SK-N-SH (cell line): ENCODE measurements at regions not wholly inside any gene's neighbourhood (a gene's known extent, or its start where the extent isn't known, plus 50 kb on each side); places are given as distances from the start of the nearest gene placed in this dataset.

Experiments used
- CTCF ChIA-PET: fragments of 300-600, 350-600 bp; formaldehyde crosslinking; extraction: SDS; loops from one replicate; lab custom pipeline; 2021; lab: Yijun Ruan, JAX
- POLR2A ChIA-PET: fragments of 350-600 bp; sonication (Branson Sonifier 250); formaldehyde crosslinking; extraction: SDS; loops from one replicate; lab custom pipeline; 2020; ENCODE audit warnings: antibody characterized with exemption, inconsistent platforms; lab: Yijun Ruan, JAX
- DNase-seq: peaks from one replicate; pipeline ENCODE4 v3.0.0; 2012
- H2AFZ ChIP-seq: fragments of 200-600 bp; sonication (generic); 2 replicates; pipeline ENCODE4 v1.8.1; 2016; ENCODE audit warnings: antibody characterized with exemption, mild to moderate bottlenecking, low read depth
- H3F3A ChIP-seq: fragments of 200-600 bp; sonication (generic); replicated peaks from 2 replicates; pipeline ENCODE3; 2016; ENCODE audit warnings: antibody characterized with exemption, mild to moderate bottlenecking; ENCODE audit not compliant: insufficient read depth
- H3K27ac ChIP-seq, 2 experiments: fragments of 200-500 bp in 1 of 2; fragments of 200-600 bp in 1 of 2; sonication (Bioruptor generic) in 1 of 2; sonication (generic), shearing (Covaris generic) in 1 of 2; 2 replicates each; pipeline versions ENCODE4 v1.5.1 to v1.6.1; 2014 to 2016; ENCODE audit warnings: low read depth in 2 of 2, inconsistent platforms in 1 of 2, low read length in 1 of 2, mild to moderate bottlenecking in 1 of 2, mixed read lengths in 1 of 2
- H3K27me3 ChIP-seq: fragments of 200-600 bp; sonication (generic), shearing (Covaris generic); 2 replicates; pipeline ENCODE4 v1.6.1; 2016; ENCODE audit warnings: mixed run types; ENCODE audit not compliant: insufficient read depth
- H3K36me3 ChIP-seq, 2 experiments: fragments of 200-500 bp in 1 of 2; fragments of 200-600 bp in 1 of 2; sonication (Bioruptor generic) in 1 of 2; sonication (generic) in 1 of 2; replicated peaks in 1 of 2; 2 replicates each; pipeline versions ENCODE3 to v1.5.1; 2014 to 2016; ENCODE audit warnings: low read length in 1 of 2, mild to moderate bottlenecking in 1 of 2; ENCODE audit not compliant: insufficient read depth in 2 of 2, control insufficient read depth in 1 of 2
- H3K4me1 ChIP-seq, 2 experiments: fragments of 200-500 bp in 1 of 2; fragments of 200-600 bp in 1 of 2; sonication (Bioruptor generic) in 1 of 2; sonication (generic), shearing (Covaris generic) in 1 of 2; 2 replicates each; pipeline versions ENCODE4 v1.5.1 to v1.6.1; 2014 to 2016; ENCODE audit warnings: low read depth in 1 of 2, low read length in 1 of 2, mixed run types in 1 of 2; ENCODE audit not compliant: insufficient read depth in 2 of 2, control insufficient read depth in 1 of 2
- H3K4me2 ChIP-seq: fragments of 200-600 bp; sonication (generic), shearing (Covaris generic); 2 replicates; pipeline ENCODE4 v1.6.1; 2017; ENCODE audit warnings: mixed run types
- H3K4me3 ChIP-seq, 2 experiments: fragments of 200-500 bp in 1 of 2; fragments of 200-600 bp in 1 of 2; sonication (Bioruptor generic) in 1 of 2; sonication (generic), shearing (Covaris generic) in 1 of 2; 2 replicates each; pipeline versions ENCODE4 v1.5.1 to v1.8.1; 2014 to 2016; ENCODE audit warnings: low read depth in 2 of 2, inconsistent platforms in 1 of 2, low read length in 1 of 2, mild to moderate bottlenecking in 1 of 2, mixed read lengths in 1 of 2, moderate library complexity in 1 of 2
- H3K79me2 ChIP-seq: fragments of 200-600 bp; sonication (generic); 2 replicates; pipeline ENCODE4 v1.8.1; 2017; ENCODE audit warnings: mild to moderate bottlenecking; ENCODE audit not compliant: insufficient read depth
- H3K9ac ChIP-seq: fragments of 200-600 bp; sonication (generic); 2 replicates; pipeline ENCODE4 v1.6.1; 2017; ENCODE audit warnings: mixed run types
- H3K9me2 ChIP-seq: fragments of 200-600 bp; sonication (generic); 2 replicates; pipeline ENCODE4 v1.6.1; 2017; ENCODE audit warnings: mixed run types
- H3K9me3 ChIP-seq: fragments of 200-600 bp; sonication (generic); 2 replicates; pipeline ENCODE4 v1.6.1; 2017; ENCODE audit warnings: mixed run types, mild to moderate bottlenecking, moderate library complexity
- H4K20me1 ChIP-seq: fragments of 200-600 bp; sonication (generic); 2 replicates; pipeline ENCODE4 v1.6.1; 2017; ENCODE audit warnings: mild to moderate bottlenecking, mixed run types; ENCODE audit not compliant: insufficient read depth
- CHD2 ChIP-seq: fragments of 150-350 bp; IDR thresholded peaks from 2 replicates; pipeline ENCODE4 v1.6.1; 2018; ENCODE audit warnings: low read length; ENCODE audit not compliant: partially characterized antibody
- CTCF ChIP-seq: fragments of 200-600 bp; sonication (generic); IDR thresholded peaks from 2 replicates; pipeline ENCODE4 v1.6.1; 2017; ENCODE audit warnings: antibody characterized with exemption, mild to moderate bottlenecking, moderate library complexity
- ELF1 ChIP-seq: IDR thresholded peaks from 2 replicates; pipeline ENCODE4 v1.4.0; 2012
- EP300 ChIP-seq, 2 experiments: IDR thresholded peaks; 2 replicates each; pipeline versions ENCODE4 v1.4.0 to v1.6.1; 2012; ENCODE audit warnings: borderline replicate concordance in 1 of 2, low read depth in 1 of 2, low read length in 1 of 2
- EZH2phosphoT487 ChIP-seq: fragments of 200-600 bp; sonication (generic); IDR thresholded peaks from 2 replicates; pipeline ENCODE4 v1.6.1; 2017; ENCODE audit warnings: low read depth, mixed run types, mild to moderate bottlenecking, antibody characterized with exemption, moderate library complexity, borderline replicate concordance
- GABPA ChIP-seq: IDR thresholded peaks from 2 replicates; pipeline ENCODE4 v1.4.0; 2012; ENCODE audit warnings: low read depth, mild to moderate bottlenecking
- GATA2 ChIP-seq: sonication (generic); formaldehyde crosslinking; IDR thresholded peaks from 2 replicates; pipeline ENCODE4 v1.5.0; 2020; ENCODE audit warnings: mild to moderate bottlenecking, missing genetic modification reagents
- IRF3 ChIP-seq: fragments of 150-350 bp; IDR thresholded peaks from 2 replicates; pipeline ENCODE4 v1.6.1; 2016; ENCODE audit warnings: mild to moderate bottlenecking, low read depth, low read length
- JUND ChIP-seq: IDR thresholded peaks from 2 replicates; pipeline ENCODE4 v1.4.0; 2012
- NRF1 ChIP-seq: IDR thresholded peaks from 2 replicates; pipeline ENCODE4 v1.6.1; 2012; ENCODE audit warnings: low read depth, mild to moderate bottlenecking, low read length
- PBX3 ChIP-seq: IDR thresholded peaks from 2 replicates; pipeline ENCODE4; 2012
- RAD21 ChIP-seq: IDR thresholded peaks from 2 replicates; pipeline ENCODE4 v1.6.1; 2012; ENCODE audit warnings: mild to moderate bottlenecking, low read length
- RCOR1 ChIP-seq: fragments of 150-350 bp; IDR thresholded peaks from 2 replicates; pipeline ENCODE4 v1.6.1; 2017; ENCODE audit warnings: antibody characterized with exemption, low read length
- REST ChIP-seq: IDR thresholded peaks from 2 replicates; pipeline ENCODE4 v1.6.1; 2012; ENCODE audit warnings: mild to moderate bottlenecking, low read depth, low read length, moderate library complexity
- RFX5 ChIP-seq: IDR thresholded peaks from 2 replicates; pipeline ENCODE4 v1.6.1; 2012; ENCODE audit warnings: mild to moderate bottlenecking, improper control_type of control experiment, low read length
- TAF1 ChIP-seq: IDR thresholded peaks from 2 replicates; pipeline ENCODE4 v1.6.1; 2012; ENCODE audit warnings: low read depth, mild to moderate bottlenecking, low read length, moderate library complexity, borderline replicate concordance
- USF1 ChIP-seq: IDR thresholded peaks from 2 replicates; pipeline ENCODE4 v1.4.0; 2012; ENCODE audit warnings: low read depth, borderline replicate concordance
- WGBS: methylation state at CpG from one replicate; pipeline ENCODE4 v1.1.6; 2017; ENCODE audit warnings: low lambda C conversion rate; 5-methylcytosine and 5-hydroxymethylcytosine counted together

GRCh38 chr17:73831699-73832098 is 187.5 kb upstream of the SDK2 start:
- Histone ChIP-seq H3K9me2 (no peaks in the 10 kb centered on the region), H3K36me3 (no peaks in the 10 kb centered on the region), H3K4me3 (no peak overlapping the region), H4K20me1 (no peaks in the 10 kb centered on the region), H3K4me1 (peaks cover 0 to 7% of the 10 kb centered on the region in 2 experiments; a peak in 1 of 4 replicates)
- POLR2A ChIA-PET, result no interaction called here
- CTCF ChIA-PET, result interaction anchor here (0.8 to 2.8 kb wide), 3 partner anchors 10 to 191 kb away, joined by 3 to 12 read pairs (median 4); no protein-coding TSS in a partner anchor
- 65% methylated on average over 6 of the region's 6 CpGs for WGBS
- TF ChIP-seq USF1 (no peak), GABPA (no peak), RFX5 (no peak), EZH2phosphoT487 (no peak), NRF1 (no peak), JUND (no peak), REST (no peak), RCOR1 (no peak), ELF1 (no peak), RAD21 (no peak), CHD2 (no peak)
- TF ChIP-seq, all 33 proteins: peak for 0
- no peaks in the 10 kb centered on the region for H3F3A ChIP-seq
- DNase-seq, result no peak
- H3K27me3 ChIP-seq, result no peaks in the 10 kb centered on the region
- H2AFZ ChIP-seq, result no peak overlapping the region
- H3K79me2 ChIP-seq, result no peaks in the 10 kb centered on the region
- no peak overlapping the region for H3K27ac ChIP-seq
- H3K9ac ChIP-seq, result no peak overlapping the region
- H3K4me2 ChIP-seq, result no peak overlapping the region
- H3K9me3 ChIP-seq, result peaks cover 3% of the 10 kb centered on the region; the same call in 1 of the 2 replicates

- peaks cover 9% of the 10 kb centered on the region; the same call in 1 of the 2 replicates for H3K9me3 ChIP-seq
- ChIA-PET POLR2A (no interaction called here), CTCF (interaction anchor here (1.0 to 2.8 kb wide), 3 partner anchors 8 to 189 kb away, joined by 3 to 12 read pairs (median 4); partner anchors contain the start of gene SDK2)
- no peak for DNase-seq
- no peaks in the 10 kb centered on the region for H3F3A ChIP-seq
- H3K4me2 ChIP-seq, result no peak overlapping the region
- H3K36me3 ChIP-seq, result no peaks in the 10 kb centered on the region
- no peak overlapping the region for H2AFZ ChIP-seq
- no peaks in the 10 kb centered on the region for H3K9me2 ChIP-seq
- WGBS, result 34% methylated on average over 17 of the region's 17 CpGs
- no peaks in the 10 kb centered on the region for H3K79me2 ChIP-seq
- peaks cover 0 to 7% of the 10 kb centered on the region in 2 experiments; a peak in 1 of 4 replicates for H3K4me1 ChIP-seq
- no peak overlapping the region for H3K9ac ChIP-seq
- no peak overlapping the region for H3K4me3 ChIP-seq
- TF ChIP-seq IRF3 (no peak), PBX3 (no peak), TAF1 (no peak), EP300 (IDR thresholded peaks at IDR 0.05; ENCODE audit: borderline replicate concordance in 1 of 2, low read depth in 1 of 2, low read length in 1 of 2) (no peak), CTCF (no peak), GATA2 (CRISPR knock-in tag) (no peak)
- H4K20me1 ChIP-seq, result no peaks in the 10 kb centered on the region
- no peaks in the 10 kb centered on the region for H3K27me3 ChIP-seq
- no peak overlapping the region for H3K27ac ChIP-seq
Measured at GRCh38 chr17:73833775-73834488, 189.7 kb upstream of the SDK2 start.
